ENCODE measurements at regions not wholly inside any gene's neighbourhood (a gene's known extent, or its start where the extent isn't known, plus 50 kb on each side); places are given as distances from the start of the nearest gene placed in this dataset.
"Not testable (repeated sequence)": the region's sequence is repeated elsewhere in the genome, so short reads cannot be mapped to it uniquely, and the experiment has no call there.

GRCh38 chr16:14384745-14385144 is 245.3 kb downstream of the PARN start:
- no peak for DNase-seq (ENCODE audit: low spot score)

- not testable (repeated sequence) for DNase-seq (ENCODE audit: low spot score)
Observed at GRCh38 chr16:14383844-14384243, 246.2 kb downstream of the PARN start.

GRCh38 chr16:14378689-14379467 is 251.2 kb downstream of the PARN start:
- DNase-seq (ENCODE audit: low spot score), result peak; percentile 53

GRCh38 chr16:14378131-14378551 is 251.9 kb downstream of the PARN start:
- DNase-seq (ENCODE audit: low spot score), result peak; percentile 45

- DNase-seq (ENCODE audit: low spot score), result no peak
Observed at GRCh38 chr16:14377326-14377725, 252.7 kb downstream of the PARN start.

- no peak for DNase-seq (ENCODE audit: low spot score)
Observed at GRCh38 chr16:14375132-14375491, 254.9 kb downstream of the PARN start.

- no peak for DNase-seq (ENCODE audit: low spot score)
Observed at GRCh38 chr16:14374451-14375131, 255.5 kb downstream of the PARN start.

GRCh38 chr16:14373896-14374295 is 256.2 kb downstream of the PARN start:
- DNase-seq (ENCODE audit: low spot score), result no peak

- no peak for DNase-seq (ENCODE audit: low spot score)
Observed at GRCh38 chr16:14373406-14373805, 256.7 kb downstream of the PARN start.

GRCh38 chr16:14372471-14372870 is 257.6 kb downstream of the PARN start:
- no peak for DNase-seq (ENCODE audit: low spot score)

GRCh38 chr16:14371778-14372431 is 258.2 kb downstream of the PARN start:
- no peak for DNase-seq (ENCODE audit: low spot score)

- no peak for DNase-seq (ENCODE audit: low spot score)
Observed at GRCh38 chr16:14370736-14371234, 259.3 kb downstream of the PARN start.

GRCh38 chr16:14369734-14370598 is 260.1 kb downstream of the PARN start:
- peak; percentile 56 for DNase-seq (ENCODE audit: low spot score)

GRCh38 chr16:14368399-14368798 is 261.7 kb downstream of the PARN start:
- no peak for DNase-seq (ENCODE audit: low spot score)

- no peak for DNase-seq (ENCODE audit: low spot score)
Observed at GRCh38 chr16:14366974-14367707, 262.9 kb downstream of the PARN start.

- no peak for DNase-seq (ENCODE audit: low spot score)
Observed at GRCh38 chr16:14366447-14366846, 263.6 kb downstream of the PARN start.

GRCh38 chr16:14365200-14365851 is 264.7 kb downstream of the PARN start:
- DNase-seq (ENCODE audit: low spot score), result no peak

- DNase-seq (ENCODE audit: low spot score), result peak; percentile 44
Observed at GRCh38 chr16:14364386-14365199, 265.5 kb downstream of the PARN start.

GRCh38 chr16:14364112-14364385 is 266.0 kb downstream of the PARN start:
- no peak for DNase-seq (ENCODE audit: low spot score)

- peak; percentile 46 for DNase-seq (ENCODE audit: low spot score)
Observed at GRCh38 chr16:14362774-14363371, 267.2 kb downstream of the PARN start.
